H1 (cell line): ENCODE measurements at regions not wholly inside any gene's neighbourhood (a gene's known extent, or its start where the extent isn't known, plus 50 kb on each side); places are given as distances from the start of the nearest gene placed in this dataset.

ENCODE experiments used
- CTCF ChIA-PET: fragments of 300-600 bp; sonication (Branson Sonifier 250); formaldehyde crosslinking; loops from one replicate; lab custom pipeline; 2021; ENCODE audit not compliant: partially characterized antibody; lab: Charles Lee
- POLR2A ChIA-PET: fragments of 300-600 bp; sonication (Branson Sonifier 250); formaldehyde crosslinking; loops from one replicate; lab custom pipeline; 2021; ENCODE audit warnings: inconsistent platforms; ENCODE audit not compliant: partially characterized antibody; lab: Charles Lee
- DNase-seq, 2 experiments: peaks; one replicate each; pipeline versions ENCODE4 v3.0.0 to v3.0.0-alpha.2; 2010 to 2022; ENCODE audit warnings: low spot score in 2 of 2, low read depth in 1 of 2, mixed read lengths in 1 of 2
- FAIRE-seq: peaks from 2 replicates; lab custom pipeline; 2011; peaks lifted over from hg19 to GRCh38; lab: Jason Lieb, UNC
- H2AFZ ChIP-seq: 2 replicates; pipeline ENCODE4 v1.8.1; 2012; ENCODE audit warnings: low read length, inconsistent platforms
- H2AK5ac ChIP-seq: 2 replicates; pipeline ENCODE4 v1.6.1; 2013; ENCODE audit warnings: low read depth, low read length
- H2BK120ac ChIP-seq: replicated peaks from 2 replicates; pipeline ENCODE3; 2013; ENCODE audit warnings: low read depth, low read length, inconsistent platforms
- H2BK12ac ChIP-seq: 2 replicates; pipeline ENCODE4 v1.6.1; 2013; ENCODE audit warnings: low read depth, low read length
- H2BK15ac ChIP-seq: 2 replicates; pipeline ENCODE4 v1.6.1; 2013; ENCODE audit warnings: low read length
- H2BK20ac ChIP-seq: 2 replicates; pipeline ENCODE4 v1.6.1; 2013; ENCODE audit warnings: low read length
- H2BK5ac ChIP-seq: 2 replicates; pipeline ENCODE4 v1.6.1; 2013; ENCODE audit warnings: low read depth, low read length
- H3K14ac ChIP-seq: 2 replicates; pipeline ENCODE4 v1.6.1; 2013; ENCODE audit warnings: inconsistent platforms; ENCODE audit not compliant: insufficient read length
- H3K18ac ChIP-seq: 2 replicates; pipeline ENCODE4 v1.6.1; 2013; ENCODE audit warnings: low read length; ENCODE audit errors: extremely low read depth
- H3K23ac ChIP-seq: 2 replicates; pipeline ENCODE4 v1.6.1; 2013; ENCODE audit warnings: inconsistent platforms; ENCODE audit not compliant: insufficient read length
- H3K23me2 ChIP-seq: 2 replicates; pipeline ENCODE4 v1.6.1; 2013; ENCODE audit warnings: low read depth, low read length
- H3K27ac ChIP-seq: 2 replicates; pipeline ENCODE4 v1.6.1; 2011; ENCODE audit warnings: low read depth, low read length, inconsistent platforms
- H3K27me3 ChIP-seq, 4 experiments: replicated peaks in 1 of 4; 1 replicate in 1 of 4; 2 replicates in 3 of 4; pipeline versions ENCODE4 v1.6.1 to v1.8.1; 2011 to 2013; ENCODE audit warnings: low read length in 3 of 4, mild to moderate bottlenecking in 3 of 4, inconsistent platforms in 2 of 4, mixed read lengths in 2 of 4, moderate library complexity in 1 of 4; ENCODE audit not compliant: control insufficient read depth in 3 of 4, insufficient read depth in 3 of 4; ENCODE audit errors: extremely low read depth in 1 of 4
- H3K36me3 ChIP-seq, 4 experiments: 2 replicates each; pipeline versions ENCODE4 v1.6.1 to v1.8.1; 2011 to 2013; ENCODE audit warnings: mild to moderate bottlenecking in 4 of 4, low read length in 3 of 4, moderate library complexity in 2 of 4, control low read depth in 1 of 4, inconsistent platforms in 1 of 4; ENCODE audit not compliant: insufficient read depth in 4 of 4, control insufficient read depth in 2 of 4
- H3K4ac ChIP-seq: replicated peaks from 2 replicates; pipeline ENCODE3; 2013; ENCODE audit warnings: low read length, low read depth, mixed read lengths, inconsistent platforms; ENCODE audit not compliant: insufficient read length
- H3K4me1 ChIP-seq, 4 experiments: replicated peaks in 1 of 4; 1 replicate in 1 of 4; 2 replicates in 3 of 4; pipeline versions ENCODE4 v1.6.1 to v1.8.1; 2011 to 2013; ENCODE audit warnings: low read length in 3 of 4, inconsistent platforms in 2 of 4, mixed read lengths in 1 of 4; ENCODE audit not compliant: insufficient read depth in 4 of 4, control insufficient read depth in 3 of 4
- H3K4me2 ChIP-seq, 2 experiments: 2 replicates each; pipeline versions ENCODE4 v1.6.1 to v1.8.1; 2011 to 2013; ENCODE audit warnings: low read depth in 2 of 2, low read length in 2 of 2, control low read depth in 1 of 2, inconsistent platforms in 1 of 2, mild to moderate bottlenecking in 1 of 2; ENCODE audit not compliant: insufficient read depth in 1 of 2
- H3K4me3 ChIP-seq, 4 experiments: fragments of 200-600, 300-600 bp in 1 of 4; sonication (generic), shearing (Covaris generic), sonication (Bioruptor Twin) in 1 of 4; 2 replicates each; pipeline versions ENCODE4 v1.5.1 to v1.8.1; 2011 to 2016; ENCODE audit warnings: low read length in 4 of 4, low read depth in 3 of 4, control low read depth in 2 of 4, inconsistent platforms in 2 of 4, mild to moderate bottlenecking in 2 of 4, mixed read lengths in 1 of 4, moderate library complexity in 1 of 4; ENCODE audit not compliant: insufficient read depth in 2 of 4; ENCODE audit errors: extremely low read depth in 1 of 4
- H3K56ac ChIP-seq: replicated peaks from 2 replicates; pipeline ENCODE3; 2013; ENCODE audit warnings: low read depth, mild to moderate bottlenecking, mixed read lengths, low read length, inconsistent platforms; ENCODE audit not compliant: insufficient read length
- H3K79me1 ChIP-seq: 2 replicates; pipeline ENCODE4 v1.6.1; 2013; ENCODE audit warnings: low read depth, low read length, control low read depth
- H3K79me2 ChIP-seq, 2 experiments: 2 replicates each; pipeline versions ENCODE4 v1.6.1 to v1.8.1; 2012 to 2013; ENCODE audit warnings: low read length in 2 of 2, mild to moderate bottlenecking in 2 of 2, inconsistent platforms in 1 of 2; ENCODE audit not compliant: insufficient read depth in 2 of 2, control insufficient read depth in 1 of 2
- H3K9ac ChIP-seq, 4 experiments: replicated peaks in 1 of 4; 1 replicate in 1 of 4; 2 replicates in 3 of 4; pipeline versions ENCODE4 v1.6.1 to v1.8.1; 2011 to 2013; ENCODE audit warnings: low read depth in 3 of 4, low read length in 3 of 4, control low read depth in 2 of 4, mild to moderate bottlenecking in 2 of 4, moderate library complexity in 2 of 4, inconsistent platforms in 1 of 4; ENCODE audit errors: extremely low read depth in 1 of 4
- H3K9me3 ChIP-seq, 2 experiments: 2 replicates each; pipeline versions ENCODE4 v1.6.1 to v1.8.1; 2012 to 2013; ENCODE audit warnings: mild to moderate bottlenecking in 2 of 2, moderate library complexity in 2 of 2, control low read depth in 1 of 2, inconsistent platforms in 1 of 2, low read depth in 1 of 2, low read length in 1 of 2, mixed read lengths in 1 of 2; ENCODE audit not compliant: insufficient read depth in 2 of 2
- H4K20me1 ChIP-seq, 2 experiments: replicated peaks in 1 of 2; 2 replicates each; pipeline versions ENCODE3 to v1.8.1; 2011 to 2013; ENCODE audit warnings: inconsistent platforms in 2 of 2, low read length in 2 of 2, mild to moderate bottlenecking in 1 of 2; ENCODE audit not compliant: insufficient read depth in 2 of 2, control insufficient read depth in 1 of 2
- H4K5ac ChIP-seq: 2 replicates; pipeline ENCODE4 v1.6.1; 2013; ENCODE audit warnings: low read length, low read depth, mixed read lengths, inconsistent platforms; ENCODE audit not compliant: insufficient read length
- H4K8ac ChIP-seq: 2 replicates; pipeline ENCODE4 v1.8.0; 2013; ENCODE audit warnings: mild to moderate bottlenecking, moderate library complexity, low read length, inconsistent platforms; ENCODE audit not compliant: insufficient read depth; ENCODE audit errors: extremely low read depth
- H4K91ac ChIP-seq: replicated peaks from 2 replicates; pipeline ENCODE3; 2013; ENCODE audit warnings: low read length, mixed read lengths, inconsistent platforms; ENCODE audit not compliant: insufficient read length
- CHD2 ChIP-seq: IDR thresholded peaks from 2 replicates; pipeline ENCODE4 v1.6.1; 2012; ENCODE audit warnings: low read length, improper control_type of control experiment
- POU5F1 ChIP-seq: IDR thresholded peaks from 2 replicates; pipeline ENCODE4 v1.6.1; 2011; ENCODE audit warnings: low read depth, mild to moderate bottlenecking, low read length, moderate library complexity
- TBP ChIP-seq: IDR thresholded peaks from 2 replicates; pipeline ENCODE4 v1.6.1; 2011; ENCODE audit warnings: low read depth, low read length, improper control_type of control experiment
- USF2 ChIP-seq: IDR thresholded peaks from 2 replicates; pipeline ENCODE4 v1.6.1; 2011; ENCODE audit warnings: low read length, improper control_type of control experiment
- WGBS, 2 experiments: shearing (Covaris generic) in 1 of 2; methylation state at CpG; one replicate each; pipeline versions ENCODE4 v1.1.6 to v1.1.7; 2013 to 2015; ENCODE audit warnings: low lambda C conversion rate in 2 of 2, mixed read lengths in 2 of 2, inconsistent platforms in 1 of 2, low coverage in 1 of 2, missing lambda C conversion rate in 1 of 2; ENCODE audit not compliant: insufficient replicate concordance in 2 of 2, insufficient coverage in 1 of 2, insufficient read length in 1 of 2; ENCODE audit errors: extremely low coverage in 1 of 2, missing lambda C conversion rate in 1 of 2; 5-methylcytosine and 5-hydroxymethylcytosine counted together

GRCh38 chr20:7428946-7429345, 511.3 kb downstream of the HAO1 start:
- FAIRE-seq: no peak
- CTCF ChIA-PET: interaction anchor here (0.7 kb wide), 1 partner anchor 12 kb away, joined by 3 read pairs; no protein-coding TSS in a partner anchor
- no peaks in the 10 kb centered on the region for H3K4me1 ChIP-seq

More at GRCh38 chr20:7428946-7429345, 511.3 kb downstream of the HAO1 start:
- Histone ChIP-seq H3K18ac (no peak overlapping the region), H3K27me3 (no peaks in the 10 kb centered on the region), H3K23me2 (no peaks in the 10 kb centered on the region), H4K8ac (no peak overlapping the region), H3K4me2 (no peak overlapping the region), H3K36me3 (no peaks in the 10 kb centered on the region), H2BK120ac (no peak overlapping the region), H3K79me2 (no peaks in the 10 kb centered on the region), H3K9me3 (no peaks in the 10 kb centered on the region), H3K79me1 (no peaks in the 10 kb centered on the region), H3K14ac (no peak overlapping the region), H3K4ac (no peak overlapping the region), H2AK5ac (no peak overlapping the region), H3K4me3 (no peak overlapping the region), H4K91ac (no peak overlapping the region), H2BK15ac (no peak overlapping the region), H2AFZ (no peak overlapping the region), H2BK12ac (no peak overlapping the region), H2BK5ac (no peak overlapping the region), H4K20me1 (no peaks in the 10 kb centered on the region), H3K56ac (no peak overlapping the region), H2BK20ac (no peak overlapping the region), H3K9ac (no peak overlapping the region), H3K23ac (no peak overlapping the region), H4K5ac (no peak overlapping the region), H3K27ac (no peak overlapping the region)
- no peak for DNase-seq
- POLR2A ChIA-PET: no interaction called here
- 96% methylated on average over 3 of the region's 3 CpGs; no CpG with 5 or more reads in 1 of the 2 experiments for WGBS, 2 experiments
- TF ChIP-seq CHD2 (no peak), USF2 (no peak), POU5F1 (no peak), TBP (no peak)
